IPS-20b (cell line): ENCODE measurements at regions not wholly inside any gene's neighbourhood (a gene's known extent, or its start where the extent isn't known, plus 50 kb on each side); places are given as distances from the start of the nearest gene placed in this dataset.

Source experiments
- H3K27ac ChIP-seq: one replicate; pipeline ENCODE4 v1.5.1; 2013; ENCODE audit warnings: low read length
- H3K27me3 ChIP-seq: 2 replicates; pipeline ENCODE4 v1.6.1; 2013; ENCODE audit warnings: mild to moderate bottlenecking, low read length, inconsistent platforms; ENCODE audit not compliant: insufficient read depth
- H3K36me3 ChIP-seq: 2 replicates; pipeline ENCODE4 v1.6.1; 2013; ENCODE audit warnings: low read depth, mild to moderate bottlenecking, inconsistent platforms, low read length, moderate library complexity; ENCODE audit not compliant: insufficient read depth
- H3K4me1 ChIP-seq: 2 replicates; pipeline ENCODE4 v1.6.1; 2013; ENCODE audit warnings: mild to moderate bottlenecking, control low read depth, inconsistent platforms, low read length, moderate library complexity; ENCODE audit not compliant: insufficient read depth
- H3K4me3 ChIP-seq: 2 replicates; pipeline ENCODE4 v1.5.1; 2013; ENCODE audit warnings: mild to moderate bottlenecking, low read length, inconsistent platforms
- H3K9ac ChIP-seq: 2 replicates; pipeline ENCODE4 v1.6.1; 2013; ENCODE audit warnings: low read depth, mild to moderate bottlenecking, inconsistent platforms, low read length, moderate library complexity
- H3K9me3 ChIP-seq: 2 replicates; pipeline ENCODE4 v1.6.1; 2013; ENCODE audit warnings: mild to moderate bottlenecking, low read depth, low read length, inconsistent platforms; ENCODE audit not compliant: insufficient read depth

GRCh38 chr2:66382091-66382490 is 52.8 kb upstream of the MEIS1 start:
- H3K27ac ChIP-seq: no peak overlapping the region
- no peaks in the 10 kb centered on the region for H3K4me1 ChIP-seq
- no peak overlapping the region for H3K4me3 ChIP-seq
- H3K9me3 ChIP-seq: no peaks in the 10 kb centered on the region
- no peaks in the 10 kb centered on the region for H3K36me3 ChIP-seq
- no peaks in the 10 kb centered on the region; the same call in 1 of the 2 replicates for H3K27me3 ChIP-seq
- no peak overlapping the region for H3K9ac ChIP-seq

GRCh38 chr2:66379473-66379872 is 55.5 kb upstream of the MEIS1 start:
- H3K4me1 ChIP-seq: no peaks in the 10 kb centered on the region
- no peaks in the 10 kb centered on the region for H3K36me3 ChIP-seq
- no peak overlapping the region for H3K4me3 ChIP-seq
- H3K9ac ChIP-seq: no peak overlapping the region
- no peak overlapping the region for H3K27ac ChIP-seq
- H3K27me3 ChIP-seq: no peaks in the 10 kb centered on the region
- H3K9me3 ChIP-seq: no peaks in the 10 kb centered on the region

GRCh38 chr2:66377832-66378231 is 57.1 kb upstream of the MEIS1 start:
- no peaks in the 10 kb centered on the region for H3K36me3 ChIP-seq
- H3K4me3 ChIP-seq: no peak overlapping the region
- H3K9me3 ChIP-seq: no peaks in the 10 kb centered on the region
- H3K4me1 ChIP-seq: no peaks in the 10 kb centered on the region
- H3K27me3 ChIP-seq: no peaks in the 10 kb centered on the region
- no peak overlapping the region for H3K9ac ChIP-seq
- H3K27ac ChIP-seq: no peak overlapping the region

- Histone ChIP-seq H3K4me3 (no peak overlapping the region), H3K27ac (no peak overlapping the region), H3K36me3 (no peaks in the 10 kb centered on the region), H3K27me3 (no peaks in the 10 kb centered on the region), H3K9ac (no peak overlapping the region), H3K9me3 (no peaks in the 10 kb centered on the region), H3K4me1 (no peaks in the 10 kb centered on the region)
These were observed 64.1 kb upstream of the MEIS1 start for GRCh38 chr2:66370824-66371223.

GRCh38 chr2:66366619-66367018 is 68.3 kb upstream of the MEIS1 start:
- no peaks in the 10 kb centered on the region for H3K9me3 ChIP-seq
- no peaks in the 10 kb centered on the region for H3K27me3 ChIP-seq
- no peaks in the 10 kb centered on the region for H3K36me3 ChIP-seq
- no peak overlapping the region for H3K4me3 ChIP-seq
- H3K4me1 ChIP-seq: peaks cover 4% of the 10 kb centered on the region; the same call in 1 of the 2 replicates
- H3K9ac ChIP-seq: no peak overlapping the region
- H3K27ac ChIP-seq: no peak overlapping the region

- Histone ChIP-seq H3K4me1 (peaks cover 4% of the 10 kb centered on the region; the same call in 1 of the 2 replicates), H3K9me3 (no peaks in the 10 kb centered on the region), H3K4me3 (no peak overlapping the region), H3K36me3 (no peaks in the 10 kb centered on the region), H3K27ac (no peak overlapping the region), H3K27me3 (no peaks in the 10 kb centered on the region), H3K9ac (no peak overlapping the region)
These were observed 70.2 kb upstream of the MEIS1 start for GRCh38 chr2:66364495-66365333.

GRCh38 chr2:66362701-66363100 is 72.2 kb upstream of the MEIS1 start:
- no peaks in the 10 kb centered on the region for H3K36me3 ChIP-seq
- no peaks in the 10 kb centered on the region for H3K9me3 ChIP-seq
- H3K4me1 ChIP-seq: peaks cover 4% of the 10 kb centered on the region; the same call in 1 of the 2 replicates
- no peaks in the 10 kb centered on the region for H3K27me3 ChIP-seq
- H3K27ac ChIP-seq: no peak overlapping the region
- H3K4me3 ChIP-seq: no peak overlapping the region
- H3K9ac ChIP-seq: no peak overlapping the region

- H3K4me3 ChIP-seq: no peak overlapping the region
- no peaks in the 10 kb centered on the region for H3K36me3 ChIP-seq
- H3K27me3 ChIP-seq: no peaks in the 10 kb centered on the region
- H3K4me1 ChIP-seq: no peaks in the 10 kb centered on the region
- no peak overlapping the region for H3K27ac ChIP-seq
- H3K9ac ChIP-seq: no peak overlapping the region
- peaks cover 16% of the 10 kb centered on the region for H3K9me3 ChIP-seq
These were observed 88.7 kb upstream of the MEIS1 start for GRCh38 chr2:66346231-66346664.

GRCh38 chr2:66344087-66344663 is 90.8 kb upstream of the MEIS1 start:
- H3K4me1 ChIP-seq: no peaks in the 10 kb centered on the region
- no peaks in the 10 kb centered on the region for H3K27me3 ChIP-seq

GRCh38 chr2:66343259-66343658 is 91.7 kb upstream of the MEIS1 start:
- Histone ChIP-seq H3K4me1 (no peaks in the 10 kb centered on the region), H3K9me3 (peaks cover 14% of the 10 kb centered on the region), H3K27me3 (no peaks in the 10 kb centered on the region)

More at GRCh38 chr2:66344087-66344663, 90.8 kb upstream of the MEIS1 start:
- Histone ChIP-seq H3K36me3 (no peaks in the 10 kb centered on the region), H3K27ac (no peak overlapping the region), H3K9ac (no peak overlapping the region), H3K9me3 (peaks cover 14% of the 10 kb centered on the region), H3K4me3 (no peak overlapping the region)

GRCh38 chr2:66340521-66340920 is 94.4 kb upstream of the MEIS1 start:
- H3K9ac ChIP-seq: no peak overlapping the region
- H3K27ac ChIP-seq: no peak overlapping the region
- no peaks in the 10 kb centered on the region for H3K27me3 ChIP-seq
- peaks cover 14% of the 10 kb centered on the region for H3K9me3 ChIP-seq
- H3K4me3 ChIP-seq: no peak overlapping the region
- H3K4me1 ChIP-seq: no peaks in the 10 kb centered on the region
- H3K36me3 ChIP-seq: no peaks in the 10 kb centered on the region

More at GRCh38 chr2:66343259-66343658, 91.7 kb upstream of the MEIS1 start:
- no peak overlapping the region for H3K4me3 ChIP-seq
- H3K27ac ChIP-seq: no peak overlapping the region
- H3K36me3 ChIP-seq: no peaks in the 10 kb centered on the region
- no peak overlapping the region for H3K9ac ChIP-seq
